Tibial nerve (tissue), 4 donors: ENCODE measurements at regions not wholly inside any gene's neighbourhood (a gene's known extent, or its start where the extent isn't known, plus 50 kb on each side); places are given as distances from the start of the nearest gene placed in this dataset.

Experiments used
- EP300 ChIP-seq, 2 donors: sonication (generic); formaldehyde crosslinking; IDR thresholded peaks; one replicate each; pipeline ENCODE4 v1.6.1; 2017; ENCODE audit warnings: antibody characterized with exemption in 2 of 2, mild to moderate bottlenecking in 1 of 2
- POLR2A ChIP-seq, 2 donors: fragments of 450-650 bp; IDR thresholded peaks; one replicate each; pipeline ENCODE4 v1.6.1; 2017; ENCODE audit warnings: antibody characterized with exemption in 2 of 2, mild to moderate bottlenecking in 2 of 2, moderate library complexity in 2 of 2
- TF ChIP-seq, protein P1 (sequence below), 5 experiments: fragments of 200-600 bp in 3 of 5; fragments of 450-650 bp in 2 of 5; sonication (generic) in 3 of 5; IDR thresholded peaks; one replicate each; pipeline ENCODE4 v1.5.1; 2016 to 2019; ENCODE audit warnings: antibody characterized with exemption in 5 of 5, mild to moderate bottlenecking in 3 of 5, moderate library complexity in 2 of 5

DNA sequence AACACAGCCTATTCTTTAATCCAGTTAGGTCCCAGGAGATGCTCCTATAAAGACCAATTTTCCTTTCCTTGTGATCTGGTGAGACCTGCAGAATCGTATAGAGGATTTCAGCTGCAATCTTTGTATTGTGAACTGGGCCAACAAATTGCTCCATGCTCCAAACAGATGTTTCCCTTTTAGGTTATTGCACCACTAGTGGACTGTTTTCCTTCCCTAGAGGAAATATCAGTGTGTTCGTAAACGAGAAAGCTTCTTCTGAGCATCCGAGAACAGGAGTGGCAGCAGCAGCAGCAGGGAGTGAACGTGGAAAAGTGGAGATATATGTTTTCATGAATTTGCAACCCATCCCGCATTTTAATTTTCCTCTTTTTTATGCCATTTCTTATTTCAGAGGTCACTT, 344.1 kb upstream of the PDE3A start:
- peak; percentile 13 to 85 for TF ChIP-seq EP300 (IDR thresholded peaks at IDR 0.05)
- no peak for TF ChIP-seq POLR2A (IDR thresholded peaks at IDR 0.05)
- TF ChIP-seq, protein P1, sequence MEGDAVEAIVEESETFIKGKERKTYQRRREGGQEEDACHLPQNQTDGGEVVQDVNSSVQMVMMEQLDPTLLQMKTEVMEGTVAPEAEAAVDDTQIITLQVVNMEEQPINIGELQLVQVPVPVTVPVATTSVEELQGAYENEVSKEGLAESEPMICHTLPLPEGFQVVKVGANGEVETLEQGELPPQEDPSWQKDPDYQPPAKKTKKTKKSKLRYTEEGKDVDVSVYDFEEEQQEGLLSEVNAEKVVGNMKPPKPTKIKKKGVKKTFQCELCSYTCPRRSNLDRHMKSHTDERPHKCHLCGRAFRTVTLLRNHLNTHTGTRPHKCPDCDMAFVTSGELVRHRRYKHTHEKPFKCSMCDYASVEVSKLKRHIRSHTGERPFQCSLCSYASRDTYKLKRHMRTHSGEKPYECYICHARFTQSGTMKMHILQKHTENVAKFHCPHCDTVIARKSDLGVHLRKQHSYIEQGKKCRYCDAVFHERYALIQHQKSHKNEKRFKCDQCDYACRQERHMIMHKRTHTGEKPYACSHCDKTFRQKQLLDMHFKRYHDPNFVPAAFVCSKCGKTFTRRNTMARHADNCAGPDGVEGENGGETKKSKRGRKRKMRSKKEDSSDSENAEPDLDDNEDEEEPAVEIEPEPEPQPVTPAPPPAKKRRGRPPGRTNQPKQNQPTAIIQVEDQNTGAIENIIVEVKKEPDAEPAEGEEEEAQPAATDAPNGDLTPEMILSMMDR (IDR thresholded peaks at IDR 0.05) = no peak
